ENCODE measurements at regions not wholly inside any gene's neighbourhood (a gene's known extent, or its start where the extent isn't known, plus 50 kb on each side); places are given as distances from the start of the nearest gene placed in this dataset.

DNA sequence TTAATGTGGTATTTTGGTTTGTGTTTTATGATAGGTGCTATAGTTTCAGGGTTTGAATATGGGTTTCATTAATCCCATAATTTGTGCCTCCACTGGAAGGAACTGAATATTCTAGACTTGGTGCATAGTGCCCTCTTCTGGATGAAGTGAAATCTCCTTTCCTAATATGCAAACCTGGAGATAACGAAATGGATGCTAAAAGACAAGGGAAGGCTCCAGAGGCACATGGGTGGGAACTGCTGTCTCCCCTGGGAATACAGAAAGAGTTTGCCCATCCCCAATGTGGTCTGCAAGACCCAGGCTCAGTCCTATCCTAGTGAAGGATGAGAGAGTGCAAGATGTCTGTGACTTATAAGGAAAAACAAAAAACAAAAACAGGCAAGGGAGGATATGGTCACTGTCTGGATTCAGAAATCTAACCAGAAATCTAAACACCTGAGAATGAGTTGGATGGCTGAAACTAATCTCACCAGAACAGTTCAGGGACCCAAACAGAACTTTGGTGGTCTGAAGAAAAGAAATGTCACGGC, 142.3 kb upstream of the TMPO start:
- no peak for DNase-seq (ENCODE audit: low spot score in 2 of 2)
- H3K4me1 ChIP-seq = no peaks in the 10 kb centered on the region
- H3K27me3 ChIP-seq = no peaks in the 10 kb centered on the region
- H3K4me3 ChIP-seq = no peak overlapping the region
- TF ChIP-seq, protein P1, sequence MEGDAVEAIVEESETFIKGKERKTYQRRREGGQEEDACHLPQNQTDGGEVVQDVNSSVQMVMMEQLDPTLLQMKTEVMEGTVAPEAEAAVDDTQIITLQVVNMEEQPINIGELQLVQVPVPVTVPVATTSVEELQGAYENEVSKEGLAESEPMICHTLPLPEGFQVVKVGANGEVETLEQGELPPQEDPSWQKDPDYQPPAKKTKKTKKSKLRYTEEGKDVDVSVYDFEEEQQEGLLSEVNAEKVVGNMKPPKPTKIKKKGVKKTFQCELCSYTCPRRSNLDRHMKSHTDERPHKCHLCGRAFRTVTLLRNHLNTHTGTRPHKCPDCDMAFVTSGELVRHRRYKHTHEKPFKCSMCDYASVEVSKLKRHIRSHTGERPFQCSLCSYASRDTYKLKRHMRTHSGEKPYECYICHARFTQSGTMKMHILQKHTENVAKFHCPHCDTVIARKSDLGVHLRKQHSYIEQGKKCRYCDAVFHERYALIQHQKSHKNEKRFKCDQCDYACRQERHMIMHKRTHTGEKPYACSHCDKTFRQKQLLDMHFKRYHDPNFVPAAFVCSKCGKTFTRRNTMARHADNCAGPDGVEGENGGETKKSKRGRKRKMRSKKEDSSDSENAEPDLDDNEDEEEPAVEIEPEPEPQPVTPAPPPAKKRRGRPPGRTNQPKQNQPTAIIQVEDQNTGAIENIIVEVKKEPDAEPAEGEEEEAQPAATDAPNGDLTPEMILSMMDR (IDR thresholded peaks at IDR 0.05) = peak in 2 of 3 experiments; percentile 31 to 39
- intact Hi-C loops (cut with DNase I) = no loop called here
- no peaks in the 10 kb centered on the region for H3K9me3 ChIP-seq
- H3K27ac ChIP-seq = no peak overlapping the region
- H3K36me3 ChIP-seq = no peaks in the 10 kb centered on the region

DNA sequence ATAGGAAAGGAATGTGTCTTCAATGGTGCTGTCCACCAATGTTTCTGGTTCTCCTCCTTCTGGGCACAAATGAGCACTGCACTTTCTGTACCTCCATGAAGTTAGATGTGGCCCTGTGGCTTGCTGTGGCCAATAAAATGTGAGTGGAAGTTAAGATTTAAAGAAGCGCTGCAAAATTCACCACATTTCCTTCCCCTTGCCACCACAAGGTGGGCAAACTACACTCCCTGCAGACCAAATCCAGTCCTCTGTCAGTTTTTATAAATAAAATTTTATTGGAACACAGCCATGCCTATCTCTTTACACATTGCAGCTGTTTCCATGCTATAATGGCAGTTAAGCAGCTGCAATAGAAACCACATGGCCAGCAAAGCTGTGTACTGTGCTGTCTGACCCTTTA, 141.4 kb upstream of the TMPO start:
- no peaks in the 10 kb centered on the region for H3K27me3 ChIP-seq
- no peaks in the 10 kb centered on the region for H3K9me3 ChIP-seq
- intact Hi-C loops (cut with DNase I) = no loop called here
- no peak overlapping the region for H3K27ac ChIP-seq
- no peaks in the 10 kb centered on the region for H3K36me3 ChIP-seq
- TF ChIP-seq, protein P1 (IDR thresholded peaks at IDR 0.05) = no peak
- no peaks in the 10 kb centered on the region for H3K4me1 ChIP-seq
- H3K4me3 ChIP-seq = no peak overlapping the region
- DNase-seq (ENCODE audit: low spot score in 2 of 2) = no peak

DNA sequence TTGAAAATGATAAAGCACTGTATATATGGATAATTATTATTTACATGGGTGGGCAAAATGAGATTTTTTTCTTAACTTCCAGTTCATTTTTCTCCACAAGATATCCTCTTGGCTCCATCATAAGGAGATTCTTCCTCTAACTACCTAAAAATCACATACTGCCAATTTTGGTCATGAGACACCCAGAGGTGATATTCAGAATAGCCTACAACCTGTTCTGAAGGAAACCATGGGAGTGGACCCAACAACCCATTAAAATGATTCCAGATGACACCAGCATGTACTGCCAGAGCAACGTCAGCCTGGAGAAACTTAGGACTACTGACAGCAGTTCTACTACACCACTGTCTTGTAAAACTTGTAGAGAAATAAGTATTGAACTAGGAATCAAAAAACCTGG, 136.3 kb upstream of the TMPO start:
- intact Hi-C loops (cut with DNase I) = no loop called here
- Histone ChIP-seq H3K4me3 (no peak overlapping the region), H3K9me3 (no peaks in the 10 kb centered on the region), H3K27me3 (no peaks in the 10 kb centered on the region), H3K4me1 (no peaks in the 10 kb centered on the region), H3K27ac (no peak overlapping the region), H3K36me3 (no peaks in the 10 kb centered on the region)
- DNase-seq (ENCODE audit: low spot score in 2 of 2) = no peak
- TF ChIP-seq, protein P1 (IDR thresholded peaks at IDR 0.05) = no peak

DNA sequence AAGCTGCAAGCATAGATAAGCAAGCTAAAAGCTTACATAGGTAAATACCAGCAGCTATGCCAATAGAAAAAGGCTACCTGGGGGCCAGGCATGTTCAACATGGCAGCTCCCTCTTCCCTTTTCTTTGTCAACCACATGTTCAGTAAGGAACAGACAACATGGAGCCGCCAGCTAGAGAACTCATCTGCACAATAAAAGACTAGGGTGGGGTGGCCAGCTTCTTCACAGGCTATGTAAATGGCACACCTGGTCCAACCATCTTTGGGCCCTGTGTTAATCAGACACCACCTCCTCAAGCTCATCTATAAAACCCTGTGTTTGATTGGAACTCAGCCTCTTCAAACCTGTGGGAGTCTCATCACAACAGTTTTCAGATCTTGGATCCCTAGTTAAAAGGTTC, 129.7 kb upstream of the TMPO start:
- Histone ChIP-seq H3K27me3 (no peaks in the 10 kb centered on the region), H3K4me1 (no peaks in the 10 kb centered on the region), H3K27ac (no peak overlapping the region), H3K36me3 (no peaks in the 10 kb centered on the region), H3K4me3 (no peak overlapping the region), H3K9me3 (no peaks in the 10 kb centered on the region)
- TF ChIP-seq, protein P1 (IDR thresholded peaks at IDR 0.05) = no peak
- no peak for DNase-seq (ENCODE audit: low spot score in 2 of 2)
- intact Hi-C loops (cut with DNase I) = no loop called here

DNA sequence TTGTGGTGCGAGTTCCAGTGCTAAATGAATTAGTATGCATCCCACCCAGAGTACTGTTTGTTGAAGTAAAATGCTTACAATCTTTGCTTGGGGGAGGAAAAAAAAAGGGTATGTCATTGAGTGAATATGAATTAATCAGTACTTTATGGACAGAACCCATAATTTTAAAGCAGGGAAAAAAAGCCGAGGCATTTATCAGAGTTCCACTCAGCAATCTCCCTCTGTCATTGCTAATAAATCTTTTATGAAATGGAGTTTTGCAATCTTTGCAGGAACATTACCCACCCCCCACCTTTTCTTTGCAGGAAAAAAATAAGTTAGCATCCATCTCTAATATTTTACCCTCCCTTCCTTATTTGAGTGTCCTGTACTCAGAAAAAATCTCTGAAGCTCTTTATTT, 127.9 kb upstream of the TMPO start:
- no peak for DNase-seq (ENCODE audit: low spot score in 2 of 2)
- intact Hi-C loops (cut with DNase I) = no loop called here

More for the DNA sequence above, 127.9 kb upstream of the TMPO start:
- Histone ChIP-seq H3K4me3 (no peak overlapping the region), H3K27ac (no peak overlapping the region), H3K27me3 (no peaks in the 10 kb centered on the region), H3K4me1 (no peaks in the 10 kb centered on the region), H3K36me3 (no peaks in the 10 kb centered on the region), H3K9me3 (no peaks in the 10 kb centered on the region)
- TF ChIP-seq, protein P1 (IDR thresholded peaks at IDR 0.05) = no peak
